Nephron progenitor cell (in vitro differentiated cells): ENCODE measurements at regions not wholly inside any gene's neighbourhood (a gene's known extent, or its start where the extent isn't known, plus 50 kb on each side); places are given as distances from the start of the nearest gene placed in this dataset.

Source experiments
- DNase-seq: peaks from one replicate; pipeline ENCODE4 v3.0.0; 2021
- H3K27ac Mint-ChIP-seq: 2 replicates; pipeline ENCODE4 v1.8.0; 2021; ENCODE audit warnings: mild to moderate bottlenecking, moderate library complexity, mixed read lengths
- H3K27me3 Mint-ChIP-seq: 2 replicates; pipeline ENCODE4 v1.8.0; 2021; ENCODE audit warnings: mild to moderate bottlenecking, low read depth, mixed read lengths; ENCODE audit not compliant: poor library complexity
- H3K36me3 Mint-ChIP-seq: 2 replicates; pipeline ENCODE4 v1.8.0; 2021; ENCODE audit warnings: low read depth, mixed read lengths
- H3K4me1 Mint-ChIP-seq: 2 replicates; pipeline ENCODE4 v1.8.0; 2021; ENCODE audit warnings: mixed read lengths
- H3K4me3 Mint-ChIP-seq: 2 replicates; pipeline ENCODE4 v1.8.0; 2021; ENCODE audit warnings: mild to moderate bottlenecking, moderate library complexity, mixed read lengths
- H3K9me3 Mint-ChIP-seq: 2 replicates; pipeline ENCODE4 v1.8.0; 2021; ENCODE audit warnings: mild to moderate bottlenecking, moderate library complexity, mixed read lengths
- TF ChIP-seq, protein P1 (sequence below): fragments of 200-600 bp; sonication (generic); IDR thresholded peaks from 2 replicates; pipeline ENCODE4 v1.5.0; 2021; ENCODE audit warnings: antibody characterized with exemption

DNA sequence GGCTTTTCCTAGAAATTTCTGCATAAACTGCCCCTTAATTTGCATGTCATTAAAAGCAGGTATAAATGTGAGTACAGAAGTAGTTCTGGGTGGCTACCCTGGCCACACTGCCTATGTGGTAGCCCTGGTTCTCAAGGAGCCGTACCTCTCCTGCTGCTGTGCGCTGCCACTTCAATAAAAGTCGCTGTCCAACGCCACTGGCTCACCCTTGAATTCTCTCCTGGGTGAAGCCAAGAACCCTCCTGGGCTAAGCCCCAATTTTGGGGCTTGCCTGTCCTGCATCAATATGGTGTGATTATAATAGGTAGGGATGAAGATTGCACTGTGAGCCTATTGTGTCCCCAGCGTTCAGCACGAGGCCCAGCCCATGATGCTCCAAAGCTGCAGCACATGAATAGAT is 65.6 kb upstream of the C1orf174 start:
- TF ChIP-seq, protein P1, sequence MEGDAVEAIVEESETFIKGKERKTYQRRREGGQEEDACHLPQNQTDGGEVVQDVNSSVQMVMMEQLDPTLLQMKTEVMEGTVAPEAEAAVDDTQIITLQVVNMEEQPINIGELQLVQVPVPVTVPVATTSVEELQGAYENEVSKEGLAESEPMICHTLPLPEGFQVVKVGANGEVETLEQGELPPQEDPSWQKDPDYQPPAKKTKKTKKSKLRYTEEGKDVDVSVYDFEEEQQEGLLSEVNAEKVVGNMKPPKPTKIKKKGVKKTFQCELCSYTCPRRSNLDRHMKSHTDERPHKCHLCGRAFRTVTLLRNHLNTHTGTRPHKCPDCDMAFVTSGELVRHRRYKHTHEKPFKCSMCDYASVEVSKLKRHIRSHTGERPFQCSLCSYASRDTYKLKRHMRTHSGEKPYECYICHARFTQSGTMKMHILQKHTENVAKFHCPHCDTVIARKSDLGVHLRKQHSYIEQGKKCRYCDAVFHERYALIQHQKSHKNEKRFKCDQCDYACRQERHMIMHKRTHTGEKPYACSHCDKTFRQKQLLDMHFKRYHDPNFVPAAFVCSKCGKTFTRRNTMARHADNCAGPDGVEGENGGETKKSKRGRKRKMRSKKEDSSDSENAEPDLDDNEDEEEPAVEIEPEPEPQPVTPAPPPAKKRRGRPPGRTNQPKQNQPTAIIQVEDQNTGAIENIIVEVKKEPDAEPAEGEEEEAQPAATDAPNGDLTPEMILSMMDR = no peak
- H3K9me3 Mint-ChIP-seq = peaks cover 50% of the 10 kb centered on the region
- H3K36me3 Mint-ChIP-seq = no peaks in the 10 kb centered on the region
- no peak overlapping the region for H3K27ac Mint-ChIP-seq
- H3K4me1 Mint-ChIP-seq = peaks cover 6% of the 10 kb centered on the region
- H3K4me3 Mint-ChIP-seq = no peak overlapping the region
- H3K27me3 Mint-ChIP-seq = peaks cover 7% of the 10 kb centered on the region
- no peak for DNase-seq

GRCh38 chr1:3968851-3969250 is 68.8 kb upstream of the C1orf174 start:
- Mint-ChIP-seq H3K27me3 (peaks cover 4% of the 10 kb centered on the region), H3K4me3 (no peak overlapping the region), H3K9me3 (peaks cover 50% of the 10 kb centered on the region)

DNA sequence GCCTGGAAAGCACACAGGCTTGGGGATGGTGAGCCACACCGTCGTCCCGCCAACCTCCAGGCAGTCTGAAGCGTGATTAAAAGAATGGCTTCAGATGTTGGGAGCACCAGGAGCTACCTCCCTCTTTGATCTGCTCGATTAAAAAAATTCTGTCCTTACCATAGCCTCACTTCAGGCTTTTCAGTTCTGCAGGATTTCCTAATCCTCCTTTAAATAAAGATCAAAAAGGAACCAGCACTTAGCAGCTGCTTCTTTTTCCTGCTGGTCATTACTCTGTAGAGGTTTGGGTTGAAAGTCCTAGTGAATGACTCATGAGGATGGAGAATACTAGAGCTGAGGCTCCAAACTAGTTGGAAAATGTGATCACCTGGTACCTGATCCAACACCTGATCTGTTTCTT is 71.9 kb upstream of the C1orf174 start:
- no peak overlapping the region for H3K27ac Mint-ChIP-seq
- peaks cover 9% of the 10 kb centered on the region for H3K4me1 Mint-ChIP-seq
- TF ChIP-seq, protein P1 = no peak
- peaks cover 8% of the 10 kb centered on the region for H3K27me3 Mint-ChIP-seq
- no peak overlapping the region for H3K4me3 Mint-ChIP-seq
- no peaks in the 10 kb centered on the region for H3K36me3 Mint-ChIP-seq
- DNase-seq = no peak
- H3K9me3 Mint-ChIP-seq = peaks cover 31% of the 10 kb centered on the region

More at GRCh38 chr1:3968851-3969250, 68.8 kb upstream of the C1orf174 start:
- H3K4me1 Mint-ChIP-seq = no peaks in the 10 kb centered on the region
- no peaks in the 10 kb centered on the region for H3K36me3 Mint-ChIP-seq
- DNase-seq = peak; percentile 76
- H3K27ac Mint-ChIP-seq = no peak overlapping the region
- TF ChIP-seq, protein P1 = no peak

DNA sequence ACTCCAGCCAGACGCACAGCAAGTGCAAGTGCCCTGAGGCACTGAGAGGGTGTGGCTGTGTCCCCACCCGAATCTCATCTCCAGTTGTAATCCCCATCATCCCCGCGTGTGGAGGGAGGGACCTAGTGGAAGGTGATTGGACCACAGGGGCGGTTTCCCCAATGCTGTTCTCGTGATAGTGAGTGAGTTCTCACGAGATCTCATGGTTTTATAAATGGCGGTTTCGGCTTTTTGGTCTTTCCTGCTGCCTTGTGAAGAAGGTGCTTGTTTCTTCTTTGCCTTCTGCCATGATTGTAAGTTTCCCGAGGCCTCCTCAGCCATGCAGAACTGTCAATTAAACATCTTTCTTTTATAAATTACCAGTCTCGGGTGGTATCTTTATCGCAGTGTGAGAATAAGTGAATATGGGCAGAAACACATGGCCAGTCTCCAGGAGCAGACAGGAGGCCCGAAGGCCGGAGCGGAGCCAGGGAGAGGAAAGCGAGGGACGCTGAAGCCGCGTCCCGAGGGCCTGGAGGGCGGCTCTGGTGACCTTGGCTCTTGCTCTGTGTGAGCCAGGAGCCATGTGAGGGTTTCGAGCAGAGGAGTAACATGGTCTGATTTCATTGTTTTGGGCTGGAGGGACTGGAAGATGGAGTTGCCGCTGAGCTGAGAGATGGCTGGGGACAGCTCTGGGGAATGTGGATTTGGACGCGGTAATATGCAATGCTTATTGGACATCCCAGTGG is 76.0 kb upstream of the C1orf174 start:
- H3K27me3 Mint-ChIP-seq = peaks cover 4% of the 10 kb centered on the region
- H3K4me3 Mint-ChIP-seq = no peak overlapping the region
- no peaks in the 10 kb centered on the region for H3K9me3 Mint-ChIP-seq
- peaks cover 30% of the 10 kb centered on the region for H3K4me1 Mint-ChIP-seq
- TF ChIP-seq, protein P1 = no peak
- no peak overlapping the region for H3K27ac Mint-ChIP-seq
- no peaks in the 10 kb centered on the region for H3K36me3 Mint-ChIP-seq
- DNase-seq = no peak

DNA sequence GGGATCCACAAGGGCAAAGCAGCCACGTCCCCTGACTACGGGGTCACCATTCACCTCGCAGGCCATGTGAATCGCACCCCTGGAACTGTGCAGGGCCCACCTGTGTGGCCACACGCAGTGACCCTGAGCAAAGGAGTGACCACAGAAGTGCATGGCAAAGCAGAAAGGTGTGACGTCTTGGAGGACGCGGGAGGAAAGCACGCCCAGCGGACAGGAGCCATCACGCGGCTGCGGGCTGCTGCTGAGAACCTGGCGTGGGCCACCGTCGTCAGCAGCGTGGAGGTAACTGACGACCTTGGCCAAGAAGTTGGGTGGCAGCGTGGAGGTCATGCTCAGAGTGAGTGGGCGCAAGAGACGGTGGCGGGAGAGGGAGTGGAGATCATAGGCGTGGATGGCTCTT is 76.7 kb upstream of the C1orf174 start:
- H3K27me3 Mint-ChIP-seq = peaks cover 4% of the 10 kb centered on the region
- H3K27ac Mint-ChIP-seq = no peak overlapping the region
- TF ChIP-seq, protein P1 = no peak
- DNase-seq = no peak
- H3K4me1 Mint-ChIP-seq = peaks cover 37% of the 10 kb centered on the region
- no peak overlapping the region for H3K4me3 Mint-ChIP-seq
- no peaks in the 10 kb centered on the region for H3K36me3 Mint-ChIP-seq
- H3K9me3 Mint-ChIP-seq = no peaks in the 10 kb centered on the region
